ENCODE measurements at regions not wholly inside any gene's neighbourhood (a gene's known extent, or its start where the extent isn't known, plus 50 kb on each side); places are given as distances from the start of the nearest gene placed in this dataset.
"Not testable (repeated sequence)": the region's sequence is repeated elsewhere in the genome, so short reads cannot be mapped to it uniquely, and the experiment has no call there.

GRCh38 chr19:31041461-31041860 lies 307.8 kb downstream of the TSHZ3 start:
- TF ChIP-seq, protein P1, sequence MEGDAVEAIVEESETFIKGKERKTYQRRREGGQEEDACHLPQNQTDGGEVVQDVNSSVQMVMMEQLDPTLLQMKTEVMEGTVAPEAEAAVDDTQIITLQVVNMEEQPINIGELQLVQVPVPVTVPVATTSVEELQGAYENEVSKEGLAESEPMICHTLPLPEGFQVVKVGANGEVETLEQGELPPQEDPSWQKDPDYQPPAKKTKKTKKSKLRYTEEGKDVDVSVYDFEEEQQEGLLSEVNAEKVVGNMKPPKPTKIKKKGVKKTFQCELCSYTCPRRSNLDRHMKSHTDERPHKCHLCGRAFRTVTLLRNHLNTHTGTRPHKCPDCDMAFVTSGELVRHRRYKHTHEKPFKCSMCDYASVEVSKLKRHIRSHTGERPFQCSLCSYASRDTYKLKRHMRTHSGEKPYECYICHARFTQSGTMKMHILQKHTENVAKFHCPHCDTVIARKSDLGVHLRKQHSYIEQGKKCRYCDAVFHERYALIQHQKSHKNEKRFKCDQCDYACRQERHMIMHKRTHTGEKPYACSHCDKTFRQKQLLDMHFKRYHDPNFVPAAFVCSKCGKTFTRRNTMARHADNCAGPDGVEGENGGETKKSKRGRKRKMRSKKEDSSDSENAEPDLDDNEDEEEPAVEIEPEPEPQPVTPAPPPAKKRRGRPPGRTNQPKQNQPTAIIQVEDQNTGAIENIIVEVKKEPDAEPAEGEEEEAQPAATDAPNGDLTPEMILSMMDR (IDR thresholded peaks at IDR 0.05), result no peak
- TF ChIP-seq POLR2A (IDR thresholded peaks at IDR 0.05), result no peak
- TF ChIP-seq EP300 (IDR thresholded peaks at IDR 0.05), result no peak
- no peak for TF ChIP-seq POLR2AphosphoS5 (IDR thresholded peaks at IDR 0.05)
- Histone ChIP-seq H3K9me3 (no peaks in the 10 kb centered on the region), H3K27ac (no peak overlapping the region), H3K36me3 (no peaks in the 10 kb centered on the region), H3K4me3 (no peak overlapping the region), H3K27me3 (no peaks in the 10 kb centered on the region), H3K4me1 (no peaks in the 10 kb centered on the region)
- ATAC-seq (ENCODE audit: low FRiP score in 2 of 2), result no peak
- WGBS, 2 donors, result 75 to 82% methylated on average over 2 of the region's 2 CpGs
- DNase-seq, result no peak

DNA sequence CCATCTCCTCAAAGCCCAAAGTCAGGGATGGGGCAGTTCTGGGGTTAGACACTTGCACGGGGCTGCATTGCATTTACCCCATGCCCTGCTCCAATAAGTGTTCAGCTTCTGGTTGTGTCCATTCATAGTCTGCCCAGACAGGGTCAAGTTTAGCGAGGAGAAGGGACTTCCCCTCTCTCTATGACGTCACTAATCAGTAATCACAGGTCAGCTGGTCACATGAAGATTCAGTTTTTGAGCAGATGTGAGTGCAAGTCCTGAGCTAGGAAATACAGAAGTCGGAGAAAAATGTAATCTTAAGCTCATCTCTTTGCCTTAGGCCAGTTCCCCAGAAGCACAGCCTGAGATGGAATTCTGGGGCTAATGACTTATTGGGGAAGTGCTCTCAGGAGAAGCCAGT lies 310.1 kb downstream of the TSHZ3 start:
- no peak for ATAC-seq (ENCODE audit: low FRiP score in 2 of 2)
- Histone ChIP-seq H3K27ac (no peak overlapping the region), H3K36me3 (no peaks in the 10 kb centered on the region), H3K9me3 (no peaks in the 10 kb centered on the region), H3K4me1 (no peaks in the 10 kb centered on the region), H3K27me3 (no peaks in the 10 kb centered on the region), H3K4me3 (no peak overlapping the region)
- no peak for TF ChIP-seq EP300 (IDR thresholded peaks at IDR 0.05)
- TF ChIP-seq, protein P1 (IDR thresholded peaks at IDR 0.05), result no peak
- TF ChIP-seq POLR2AphosphoS5 (IDR thresholded peaks at IDR 0.05), result no peak
- TF ChIP-seq POLR2A (IDR thresholded peaks at IDR 0.05), result no peak
- DNase-seq, result no peak
- 74 to 77% methylated on average over 4 of the region's 4 CpGs for WGBS, 2 donors

- WGBS, 2 donors, result 82 to 86% methylated on average over 3 of the region's 3 CpGs
- DNase-seq, result no peak
- no peaks in the 10 kb centered on the region for H3K36me3 ChIP-seq
These were observed 311.8 kb downstream of the TSHZ3 start for GRCh38 chr19:31037286-31037980.

DNA sequence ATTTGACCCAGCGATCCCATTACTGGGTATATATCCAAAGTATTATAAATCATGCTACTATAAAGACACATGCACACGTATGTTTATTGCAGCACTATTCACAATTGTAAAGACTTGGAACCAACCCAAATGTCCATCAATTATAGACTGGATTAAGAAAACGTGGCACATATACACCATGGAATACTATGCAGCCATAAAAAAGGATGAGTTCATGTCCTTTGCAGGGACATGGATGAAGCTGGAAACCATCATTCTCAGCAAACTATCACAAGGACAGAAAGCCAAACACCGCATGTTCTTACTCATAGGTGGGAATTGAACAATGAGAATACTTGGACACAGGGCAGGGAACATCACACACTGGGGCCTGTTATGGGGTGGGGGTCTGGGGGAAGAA lies 317.8 kb downstream of the TSHZ3 start:
- H3K4me3 ChIP-seq; ATAC-seq (ENCODE audit: low FRiP score in 2 of 2); H3K27ac ChIP-seq; DNase-seq; H3K9me3 ChIP-seq; H3K4me1 ChIP-seq; H3K27me3 ChIP-seq; H3K36me3 ChIP-seq: not testable (repeated sequence)
- WGBS, 2 donors, result 84 to 85% methylated on average over 4 of the region's 4 CpGs

More at GRCh38 chr19:31037286-31037980, 311.8 kb downstream of the TSHZ3 start:
- H3K4me3 ChIP-seq, result no peak overlapping the region
- no peak for TF ChIP-seq EP300 (IDR thresholded peaks at IDR 0.05)
- TF ChIP-seq POLR2AphosphoS5 (IDR thresholded peaks at IDR 0.05), result no peak
- no peak for TF ChIP-seq POLR2A (IDR thresholded peaks at IDR 0.05)
- TF ChIP-seq, protein P1 (IDR thresholded peaks at IDR 0.05), result no peak
- H3K27ac ChIP-seq, result no peak overlapping the region
- no peak for ATAC-seq (ENCODE audit: low FRiP score in 2 of 2)
- no peaks in the 10 kb centered on the region for H3K27me3 ChIP-seq
- no peaks in the 10 kb centered on the region for H3K4me1 ChIP-seq
- H3K9me3 ChIP-seq, result no peaks in the 10 kb centered on the region

DNA sequence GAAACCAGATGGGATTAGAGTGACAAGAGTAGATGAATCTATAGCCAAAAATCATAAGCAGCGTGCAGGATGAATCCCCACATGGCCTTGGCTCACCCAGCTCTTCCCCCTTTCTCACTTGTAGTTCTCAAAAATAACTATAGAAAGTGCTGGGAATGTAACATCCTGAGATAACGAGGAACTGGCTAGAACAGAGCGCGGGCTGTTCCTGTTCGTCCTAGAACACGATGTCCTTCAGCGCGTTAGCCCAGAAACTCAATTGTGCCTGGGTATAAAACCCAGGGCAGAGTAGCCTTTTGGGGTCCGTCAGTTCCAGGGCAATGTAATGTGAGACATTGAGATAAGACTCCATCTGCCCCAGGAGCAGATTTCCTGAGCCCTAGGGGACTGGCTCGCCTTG lies 326.2 kb downstream of the TSHZ3 start:
- Histone ChIP-seq H3K27ac (no peak overlapping the region), H3K4me1 (no peaks in the 10 kb centered on the region), H3K36me3 (no peaks in the 10 kb centered on the region), H3K27me3 (no peaks in the 10 kb centered on the region), H3K9me3 (no peaks in the 10 kb centered on the region), H3K4me3 (no peak overlapping the region)
- no peak for ATAC-seq (ENCODE audit: low FRiP score in 2 of 2)
- no peak for TF ChIP-seq EP300 (IDR thresholded peaks at IDR 0.05)
- no peak for TF ChIP-seq POLR2A (IDR thresholded peaks at IDR 0.05)
- TF ChIP-seq POLR2AphosphoS5 (IDR thresholded peaks at IDR 0.05), result no peak
- DNase-seq, result no peak
- 81% methylated on average over 10 of the region's 10 CpGs for WGBS, 2 donors

- no peaks in the 10 kb centered on the region for H3K27me3 ChIP-seq
- WGBS, 2 donors, result 82 to 90% methylated on average over 5 of the region's 5 CpGs
These were observed 330.3 kb downstream of the TSHZ3 start for GRCh38 chr19:31018936-31019335.

More at GRCh38 chr19:31018936-31019335, 330.3 kb downstream of the TSHZ3 start:
- DNase-seq (no peak), ATAC-seq (ENCODE audit: low FRiP score in 2 of 2) (no peak)
- Histone ChIP-seq H3K9me3 (no peaks in the 10 kb centered on the region), H3K4me3 (no peak overlapping the region), H3K27ac (no peak overlapping the region), H3K36me3 (no peaks in the 10 kb centered on the region), H3K4me1 (no peaks in the 10 kb centered on the region)
- TF ChIP-seq EP300 (IDR thresholded peaks at IDR 0.05) (no peak), POLR2AphosphoS5 (IDR thresholded peaks at IDR 0.05) (no peak), POLR2A (IDR thresholded peaks at IDR 0.05) (no peak)
- TF ChIP-seq, protein P1 (IDR thresholded peaks at IDR 0.05), result no peak
